HepG2 (cell line): ENCODE measurements at regions not wholly inside any gene's neighbourhood (a gene's known extent, or its start where the extent isn't known, plus 50 kb on each side); places are given as distances from the start of the nearest gene placed in this dataset.

Experiments
- ATAC-seq: fragments of 200-7000 bp; cut with Tn5 transposase; 3 replicates; pipeline ENCODE4 v1.9.1; 2020; ENCODE audit warnings: mild to moderate bottlenecking, moderate library complexity
- BruUV-seq: library from RNA; stranded (reverse); fragments of 400-500 nt; replicated peaks from 2 replicates; lab custom pipeline; 2021; lab: Mats Ljungman, UMichigan
- CTCF ChIA-PET: fragments of 300-600 bp; formaldehyde crosslinking; extraction: SDS; loops from one replicate; lab custom pipeline; 2021; ENCODE audit warnings: low total read pairs, inconsistent platforms, low intra/inter-chr PET ratio; lab: Yijun Ruan, JAX
- POLR2A ChIA-PET: fragments of 350-600 bp; sonication (Branson Sonifier 250); formaldehyde crosslinking; loops from one replicate; lab custom pipeline; 2020; ENCODE audit warnings: antibody characterized with exemption, inconsistent platforms; lab: Yijun Ruan, JAX
- DNase-seq: peaks from one replicate; pipeline ENCODE4 v3.0.0-alpha.2; 2015; ENCODE audit warnings: low spot score
- FAIRE-seq: peaks from 3 replicates; lab custom pipeline; 2011; peaks lifted over from hg19 to GRCh38; lab: Jason Lieb, UNC
- H2AFZ ChIP-seq: one replicate; pipeline ENCODE4 v1.6.1; 2011; ENCODE audit warnings: low read length, inconsistent platforms
- H3K27ac ChIP-seq: fragments of 300-600 bp; 3 replicates; pipeline ENCODE4 v1.8.0; 2011; ENCODE audit warnings: mixed run types, mild to moderate bottlenecking, mixed read lengths, low read length, inconsistent platforms; ENCODE audit not compliant: insufficient read depth; ENCODE audit errors: extremely low read length
- H3K27me3 ChIP-seq, 2 experiments: fragments of 200-600 bp in 1 of 2; 2 replicates in 1 of 2; 3 replicates in 1 of 2; pipeline versions ENCODE4 v1.6.0 to v1.8.0; 2011; ENCODE audit warnings: low read length in 2 of 2, mild to moderate bottlenecking in 2 of 2, moderate library complexity in 2 of 2, inconsistent platforms in 1 of 2; ENCODE audit not compliant: insufficient read depth in 2 of 2, control insufficient read depth in 1 of 2
- H3K36me3 ChIP-seq, 2 experiments: fragments of 200-600 bp in 1 of 2; replicated peaks in 1 of 2; 2 replicates in 1 of 2; 3 replicates in 1 of 2; pipeline versions ENCODE4 v1.5.1 to v1.8.0; 2011; ENCODE audit warnings: low read length in 2 of 2, inconsistent platforms in 1 of 2; ENCODE audit not compliant: insufficient read depth in 2 of 2, control insufficient read depth in 1 of 2
- H3K4me1 ChIP-seq: 2 replicates; pipeline ENCODE4 v1.5.1; 2012; ENCODE audit warnings: low read length, inconsistent platforms; ENCODE audit not compliant: insufficient read depth
- H3K4me2 ChIP-seq: 2 replicates; pipeline ENCODE4 v1.6.0; 2011; ENCODE audit warnings: low read depth, low read length, inconsistent platforms
- H3K4me3 ChIP-seq, 3 experiments: fragments of 200-600 bp in 1 of 3; sonication (generic), shearing (Covaris generic) in 1 of 3; replicated peaks in 1 of 3; 2 replicates each; pipeline ENCODE4 v1.5.1; 2011 to 2016; ENCODE audit warnings: low read length in 3 of 3, inconsistent platforms in 2 of 3, low read depth in 2 of 3, mild to moderate bottlenecking in 2 of 3, control low read depth in 1 of 3, mixed read lengths in 1 of 3; ENCODE audit not compliant: insufficient read depth in 1 of 3
- H3K79me2 ChIP-seq: one replicate; pipeline ENCODE4 v1.6.1; 2011; ENCODE audit warnings: low read length, inconsistent platforms; ENCODE audit not compliant: insufficient read depth
- H3K9ac ChIP-seq: 2 replicates; pipeline ENCODE4 v1.6.0; 2011; ENCODE audit warnings: mild to moderate bottlenecking, low read depth, low read length, inconsistent platforms; ENCODE audit not compliant: insufficient read depth
- H3K9me3 ChIP-seq: 2 replicates; pipeline ENCODE4 v1.5.1; 2012; ENCODE audit warnings: mild to moderate bottlenecking, low read length
- H4K20me1 ChIP-seq: 2 replicates; pipeline ENCODE4 v1.6.0; 2011; ENCODE audit warnings: inconsistent platforms, mild to moderate bottlenecking, low read length, moderate library complexity; ENCODE audit not compliant: insufficient read depth
- HHEX ChIP-seq: IDR thresholded peaks from 2 replicates; pipeline ENCODE4 v1.6.1; 2016; ENCODE audit warnings: control low read depth
- MTF1 ChIP-seq: sonication (generic); formaldehyde crosslinking; IDR thresholded peaks from 2 replicates; pipeline ENCODE4 v1.5.0; 2020; ENCODE audit warnings: missing genetic modification reagents
- NFIB ChIP-seq: sonication (generic); formaldehyde crosslinking; IDR thresholded peaks from 2 replicates; pipeline ENCODE4 v1.9.0; 2021; ENCODE audit warnings: missing genetic modification reagents, mild to moderate bottlenecking, borderline replicate concordance
- NONO ChIP-seq, 2 experiments: fragments of 450-650 bp in 1 of 2; sonication (generic) in 1 of 2; formaldehyde crosslinking in 1 of 2; IDR thresholded peaks in 1 of 2; conservative IDR thresholded peaks in 1 of 2; 2 replicates each; pipeline versions ENCODE4 v1.6.1 to v1.8.0; 2017 to 2022; ENCODE audit warnings: mild to moderate bottlenecking in 1 of 2, missing genetic modification reagents in 1 of 2, moderate library complexity in 1 of 2
- RBAK ChIP-seq: sonication (generic); formaldehyde crosslinking; IDR thresholded peaks from 2 replicates; pipeline ENCODE4 v1.5.1; 2020; ENCODE audit warnings: mild to moderate bottlenecking, missing genetic modification reagents
- RXRB ChIP-seq: IDR thresholded peaks from 2 replicates; pipeline ENCODE4 v1.6.1; 2016; ENCODE audit warnings: borderline replicate concordance, missing genetic modification reagents, missing compliant biosample characterization
- ZBTB26 ChIP-seq: IDR thresholded peaks from 2 replicates; pipeline ENCODE4 v1.6.1; 2016; ENCODE audit warnings: missing compliant biosample characterization, missing genetic modification reagents, borderline replicate concordance
- ZNF225 ChIP-seq: sonication (generic); formaldehyde crosslinking; IDR thresholded peaks from 2 replicates; pipeline ENCODE4 v1.4.0; 2020; ENCODE audit warnings: mild to moderate bottlenecking, missing genetic modification reagents
- ZNF329 ChIP-seq: sonication (generic); formaldehyde crosslinking; IDR thresholded peaks from 2 replicates; pipeline ENCODE4 v1.9.0; 2021; ENCODE audit warnings: low read depth, mild to moderate bottlenecking, missing genetic modification reagents
- ZNF839 ChIP-seq: sonication (generic); formaldehyde crosslinking; IDR thresholded peaks from 2 replicates; pipeline ENCODE4 v1.4.0; 2020; ENCODE audit warnings: missing genetic modification reagents, mild to moderate bottlenecking, borderline replicate concordance
- WGBS: methylation state at CpG from one replicate; pipeline ENCODE4 v1.1.6; 2017; ENCODE audit warnings: low lambda C conversion rate; 5-methylcytosine and 5-hydroxymethylcytosine counted together
- in situ Hi-C: cut with HindIII; loops from 2 replicates; pipeline ENCODE4 v1.10.0; 2017; ENCODE audit warnings: low pct_unique_long_range_greater_than_20kb; ENCODE audit not compliant: extremely low pct_ligation_motif_present
- intact Hi-C: fragments of 100-400 bp; cut with micrococcal nuclease; formaldehyde crosslinking; loops from one replicate; pipeline ENCODE4 v1.10.0; 2022; ENCODE audit not compliant: unreplicated experiment
- TF ChIP-seq, protein P1 (sequence below): IDR thresholded peaks from 2 replicates; pipeline ENCODE4 v1.6.1; 2016

DNA sequence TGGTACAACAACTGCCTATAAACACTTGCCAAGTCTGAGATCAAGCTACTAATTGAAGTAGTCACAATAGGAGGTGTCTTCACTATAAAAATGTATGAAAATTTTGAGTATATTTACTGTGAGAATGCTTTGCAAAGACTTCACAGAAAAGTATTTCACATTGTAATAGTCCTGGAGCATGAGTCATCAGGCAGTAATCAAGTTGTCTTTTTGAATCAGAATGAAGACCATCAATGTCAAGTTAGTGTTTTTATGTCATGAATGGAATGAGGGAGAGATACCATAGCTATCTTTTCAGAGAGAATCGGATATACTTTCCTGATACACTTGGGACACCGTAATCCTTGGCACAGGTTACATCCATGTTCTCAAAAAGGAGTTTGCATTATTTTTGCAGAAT is 466.9 kb upstream of the ARRDC3 start:
- Histone ChIP-seq H3K36me3 (no peaks in the 10 kb centered on the region), H3K79me2 (no peaks in the 10 kb centered on the region), H3K9ac (no peak overlapping the region), H3K4me1 (no peaks in the 10 kb centered on the region), H3K9me3 (no peaks in the 10 kb centered on the region), H2AFZ (no peak overlapping the region), H3K4me2 (no peak overlapping the region), H4K20me1 (no peaks in the 10 kb centered on the region), H3K4me3 (no peak overlapping the region), H3K27me3 (no peaks in the 10 kb centered on the region), H3K27ac (no peak overlapping the region)
- no peak for FAIRE-seq
- 0% methylated on average over 2 of the region's 2 CpGs for WGBS
- TF ChIP-seq RXRB (CRISPR knock-in tag) (no peak), MTF1 (CRISPR knock-in tag) (no peak), ZNF225 (CRISPR knock-in tag) (no peak), NFIB (CRISPR knock-in tag) (no peak), RBAK (no peak), HHEX (CRISPR knock-in tag) (no peak), NONO (IDR thresholded peaks at IDR 0.05) (no peak), NONO (CRISPR knock-in tag; conservative IDR thresholded peaks at IDR 0.05) (no peak), ZNF329 (CRISPR knock-in tag) (no peak), ZBTB26 (CRISPR knock-in tag) (no peak), ZNF839 (CRISPR knock-in tag) (no peak)
- TF ChIP-seq, protein P1, sequence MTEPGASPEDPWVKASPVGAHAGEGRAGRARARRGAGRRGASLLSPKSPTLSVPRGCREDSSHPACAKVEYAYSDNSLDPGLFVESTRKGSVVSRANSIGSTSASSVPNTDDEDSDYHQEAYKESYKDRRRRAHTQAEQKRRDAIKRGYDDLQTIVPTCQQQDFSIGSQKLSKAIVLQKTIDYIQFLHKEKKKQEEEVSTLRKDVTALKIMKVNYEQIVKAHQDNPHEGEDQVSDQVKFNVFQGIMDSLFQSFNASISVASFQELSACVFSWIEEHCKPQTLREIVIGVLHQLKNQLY (CRISPR knock-in tag): no peak
- no peak for ATAC-seq
- ChIA-PET POLR2A (no interaction called here), CTCF (no interaction called here)
- no TSS peak for BruUV-seq
- intact Hi-C loops (no loop called here), in situ Hi-C loops (no loop called here)
- DNase-seq: no peak
